GM18511 (cell line): ENCODE measurements at regions not wholly inside any gene's neighbourhood (a gene's known extent, or its start where the extent isn't known, plus 50 kb on each side); places are given as distances from the start of the nearest gene placed in this dataset.
A peak's percentile ranks its signal among the peaks of the same experiment; 100 is the strongest.

Source experiments
- ATAC-seq: cut with Tn5 transposase; IDR thresholded peaks from one replicate; pipeline ENCODE4 v1.9.1; 2021; ENCODE audit warnings: mild to moderate bottlenecking, moderate library complexity; ENCODE audit not compliant: unreplicated experiment

GRCh38 chr2:120545521-120546047 is 190.1 kb upstream of the GLI2 start:
- no peak for ATAC-seq

DNA sequence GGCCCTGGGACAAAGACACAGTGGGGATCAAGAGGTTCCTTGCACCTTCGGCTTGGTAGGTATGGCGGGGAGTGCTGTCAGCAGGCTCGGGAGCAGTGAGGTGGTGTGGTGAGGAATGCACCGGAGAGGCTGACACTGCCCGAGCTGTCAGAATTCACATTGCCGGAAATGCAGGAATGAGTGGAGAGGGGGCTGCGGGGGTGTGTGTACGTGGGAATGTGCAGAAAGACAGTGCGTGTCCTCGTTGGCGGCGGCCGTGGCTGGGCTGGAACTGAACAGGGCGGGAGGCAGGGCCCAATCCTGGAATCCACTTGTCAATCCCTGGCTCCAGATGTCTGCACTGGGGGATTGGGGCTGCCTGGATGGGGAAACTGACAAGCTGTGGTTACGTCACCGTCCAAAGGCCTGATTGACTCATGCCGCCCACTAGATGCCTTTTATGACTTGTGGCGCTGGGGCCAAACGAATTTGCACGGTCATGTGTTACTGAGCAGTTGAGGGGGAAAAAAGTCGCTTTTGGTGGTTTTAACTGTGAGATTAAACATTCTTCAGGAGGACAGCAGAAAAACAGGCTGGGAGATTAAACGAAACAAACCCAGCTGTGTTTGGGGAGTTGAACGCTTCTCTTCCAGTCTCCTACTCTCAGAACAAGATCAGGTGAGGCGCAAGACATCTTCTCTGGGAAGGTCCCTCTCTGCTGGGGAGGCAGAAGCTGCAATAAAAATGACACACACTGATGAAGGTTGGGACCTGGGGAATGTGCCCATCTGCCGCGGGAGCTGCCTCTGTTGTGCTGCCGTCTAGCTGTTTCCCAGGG is 189.4 kb upstream of the GLI2 start:
- no peak for ATAC-seq

DNA sequence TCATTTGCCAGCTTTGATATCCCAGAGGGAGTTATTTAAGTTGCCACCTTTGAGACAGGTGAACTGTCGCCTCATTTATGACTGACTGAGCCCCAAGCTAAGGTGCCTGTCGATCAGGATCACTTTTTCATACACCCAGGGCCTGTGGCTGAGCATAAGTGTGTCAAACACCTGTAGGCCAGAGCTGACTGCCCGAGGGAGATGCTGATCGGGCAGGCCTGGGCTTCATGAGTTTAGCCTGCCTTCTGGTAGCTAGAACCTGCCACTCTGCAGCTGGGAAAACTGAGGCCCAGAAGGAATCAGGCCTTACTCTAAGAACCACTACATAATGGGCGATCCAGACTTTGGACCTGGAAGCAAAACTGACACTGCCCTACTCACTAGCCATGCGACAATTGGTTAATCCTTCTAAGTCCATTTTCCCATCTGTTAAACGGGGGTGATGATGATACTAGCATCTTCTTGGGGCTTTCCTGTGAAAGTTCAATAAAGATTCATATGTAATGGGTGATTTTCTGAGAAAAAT is 188.7 kb upstream of the GLI2 start:
- no peak for ATAC-seq

- ATAC-seq, result no peak
These were observed 188.0 kb upstream of the GLI2 start for GRCh38 chr2:120547662-120548061.

- ATAC-seq, result no peak
These were observed 186.8 kb upstream of the GLI2 start for GRCh38 chr2:120548627-120549608.

DNA sequence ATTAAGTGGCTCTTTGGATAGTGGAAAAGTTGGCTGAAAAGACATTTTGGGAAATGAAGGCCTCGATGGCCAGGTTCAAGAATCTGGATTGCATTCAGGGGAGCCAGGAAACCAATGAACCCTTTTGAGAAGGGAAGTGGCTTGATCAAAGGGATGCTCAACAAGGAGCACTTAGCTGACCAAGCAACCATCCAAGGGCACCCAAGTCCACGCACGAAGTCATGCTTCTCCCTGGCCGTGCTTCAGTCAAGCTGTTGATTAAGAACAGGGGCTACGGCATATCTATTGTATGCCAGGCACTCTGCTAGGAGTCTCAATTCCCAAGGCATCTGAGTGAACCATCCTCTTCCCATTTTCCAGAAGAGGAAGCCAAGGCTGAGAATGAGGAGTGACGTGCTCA is 185.8 kb upstream of the GLI2 start:
- ATAC-seq, result no peak

- no peak for ATAC-seq
These were observed 185.4 kb upstream of the GLI2 start for GRCh38 chr2:120550282-120550681.

GRCh38 chr2:120550893-120551446 is 184.7 kb upstream of the GLI2 start:
- ATAC-seq, result no peak

DNA sequence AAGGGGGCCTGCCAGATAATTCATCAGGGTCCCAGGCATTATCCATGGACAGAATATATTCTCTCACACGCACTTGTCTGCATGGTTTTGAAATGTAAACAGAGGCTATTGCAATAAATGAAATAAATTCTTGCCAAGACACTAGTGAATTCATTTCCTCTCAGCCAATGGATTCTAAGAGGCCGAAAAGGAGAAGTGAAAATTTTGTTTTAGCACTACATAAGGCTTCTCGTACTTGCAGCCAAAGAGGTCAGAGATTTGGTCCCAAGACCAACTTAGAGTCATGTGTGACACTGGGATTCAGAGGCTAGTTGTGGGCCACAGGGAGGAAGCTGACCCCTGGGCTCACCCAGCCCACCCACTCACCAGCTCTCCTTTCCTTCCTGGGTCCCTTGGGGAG is 184.1 kb upstream of the GLI2 start:
- ATAC-seq, result peak; percentile 77

DNA sequence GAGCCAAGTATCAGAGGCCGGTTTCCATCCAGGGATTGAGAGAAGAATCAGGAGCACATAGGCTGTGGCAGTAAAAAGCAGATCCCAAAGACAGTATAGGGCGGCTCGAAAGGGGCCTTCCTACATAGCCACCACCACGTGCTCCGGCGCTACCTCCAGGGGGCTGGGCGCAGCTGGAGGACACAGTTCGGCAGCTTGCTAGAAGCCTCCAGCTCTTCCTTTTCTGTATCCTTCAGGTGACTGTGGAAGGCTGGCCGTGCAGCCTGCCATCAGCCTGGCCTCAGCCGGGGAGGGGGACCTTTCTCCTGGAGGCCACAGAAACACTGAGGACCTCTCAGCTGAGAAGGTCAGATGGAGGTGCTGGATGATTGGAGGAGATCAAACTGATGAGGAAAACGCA is 183.6 kb upstream of the GLI2 start:
- no peak for ATAC-seq

- ATAC-seq, result no peak
These were observed 182.7 kb upstream of the GLI2 start for GRCh38 chr2:120552800-120553481.

GRCh38 chr2:120554625-120555032 is 181.0 kb upstream of the GLI2 start:
- ATAC-seq, result no peak

DNA sequence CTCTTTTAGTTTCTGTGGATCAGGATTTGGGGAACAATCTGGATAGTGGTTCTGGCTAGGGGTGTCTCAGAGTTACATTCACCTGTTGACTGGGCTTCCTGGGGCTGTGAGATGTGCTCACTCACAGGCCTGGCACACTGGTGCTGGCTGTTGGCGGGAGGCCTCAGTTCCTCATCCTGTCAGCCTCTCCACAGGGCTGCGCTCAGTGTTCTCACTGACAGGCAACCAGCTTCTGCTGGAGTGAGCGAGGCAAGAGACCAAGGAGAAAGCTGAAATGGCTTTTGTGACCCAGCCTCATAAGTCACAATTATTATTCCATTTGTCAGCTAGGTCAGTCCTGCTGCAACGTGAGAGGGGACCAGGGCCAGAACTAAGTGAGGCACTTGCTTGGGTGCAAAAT is 180.6 kb upstream of the GLI2 start:
- ATAC-seq, result no peak

DNA sequence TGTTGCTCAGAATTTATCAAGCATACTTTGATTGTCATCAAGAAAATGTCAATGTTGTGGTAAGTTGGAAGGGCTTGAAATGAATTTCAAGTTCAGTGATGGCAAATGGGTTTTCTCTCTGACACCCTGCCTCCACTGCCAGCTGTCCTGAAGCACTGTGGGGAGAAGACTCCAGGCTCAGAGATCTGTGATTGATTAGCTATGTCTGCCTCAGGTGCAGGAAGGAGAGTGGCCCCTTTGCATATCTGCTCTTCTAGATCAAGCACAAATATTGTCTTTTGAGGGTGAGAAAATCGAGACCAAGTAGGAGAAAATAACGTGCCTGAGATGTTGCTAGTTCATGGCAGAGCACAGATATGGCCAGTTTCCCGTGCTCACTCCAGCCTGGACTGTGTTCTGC is 178.8 kb upstream of the GLI2 start:
- ATAC-seq, result no peak

- no peak for ATAC-seq
These were observed 176.8 kb upstream of the GLI2 start for GRCh38 chr2:120558847-120559246.

DNA sequence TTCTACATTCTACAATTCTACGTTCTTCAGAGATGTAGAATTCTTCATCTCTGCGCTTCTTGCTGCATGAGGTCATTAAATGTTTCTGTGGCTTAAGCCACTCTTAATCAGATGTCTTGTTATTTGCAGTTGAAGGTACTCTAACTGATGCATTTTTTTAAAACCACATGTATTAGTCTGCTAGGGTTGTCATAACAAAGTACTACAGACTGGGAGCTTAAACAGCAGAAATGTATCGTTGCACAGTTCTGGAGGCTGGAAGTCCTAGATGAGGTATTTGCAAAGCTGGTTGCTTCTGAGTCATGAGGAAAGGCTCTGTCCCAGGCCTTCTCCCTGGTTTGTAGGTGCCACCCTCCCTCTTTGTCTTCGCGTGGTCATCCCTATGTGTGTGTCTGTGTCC is 176.3 kb upstream of the GLI2 start:
- ATAC-seq, result no peak

GRCh38 chr2:120560330-120560729 is 175.3 kb upstream of the GLI2 start:
- ATAC-seq, result no peak

- ATAC-seq, result no peak
These were observed 174.2 kb upstream of the GLI2 start for GRCh38 chr2:120561379-120562035.

DNA sequence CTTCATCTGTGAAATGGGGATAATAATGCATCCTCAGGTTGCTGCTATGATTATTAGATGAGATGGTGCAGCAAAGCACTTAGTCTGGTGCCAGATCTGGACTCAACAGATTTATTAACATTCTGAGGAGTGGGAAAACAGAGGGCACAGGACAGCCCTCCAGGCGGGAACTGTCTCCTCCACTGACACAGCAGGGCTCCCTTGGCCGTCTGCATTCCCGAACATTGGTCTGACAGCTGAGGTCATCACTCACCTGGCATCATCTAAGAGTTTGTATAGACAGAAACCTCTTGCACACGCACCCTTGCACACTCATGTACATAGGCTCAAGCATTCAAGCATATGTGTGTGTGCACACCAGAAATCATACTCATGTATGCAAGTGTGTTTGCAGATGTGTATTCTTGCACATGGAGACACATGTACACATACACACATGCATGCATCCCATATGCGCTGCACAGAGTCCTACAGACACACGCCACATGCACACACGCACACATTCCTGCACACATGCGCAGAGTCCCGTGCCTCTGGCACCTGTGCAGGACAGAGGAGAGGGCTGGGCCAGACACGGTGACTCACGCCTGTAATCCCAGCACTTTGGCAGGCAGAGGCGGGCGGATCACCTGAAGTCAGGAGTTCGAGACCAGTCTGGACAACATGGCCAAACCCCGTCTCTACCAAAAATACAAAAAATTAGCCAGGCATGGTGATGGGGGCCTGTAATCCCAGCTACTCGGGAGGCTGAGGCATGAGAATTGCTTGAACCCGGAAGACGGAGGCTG is 173.3 kb upstream of the GLI2 start:
- ATAC-seq, result no peak
